ENCODE measurements at regions not wholly inside any gene's neighbourhood (a gene's known extent, or its start where the extent isn't known, plus 50 kb on each side); places are given as distances from the start of the nearest gene placed in this dataset.
A peak's percentile ranks its signal among the peaks of the same experiment; 100 is the strongest.

DNA sequence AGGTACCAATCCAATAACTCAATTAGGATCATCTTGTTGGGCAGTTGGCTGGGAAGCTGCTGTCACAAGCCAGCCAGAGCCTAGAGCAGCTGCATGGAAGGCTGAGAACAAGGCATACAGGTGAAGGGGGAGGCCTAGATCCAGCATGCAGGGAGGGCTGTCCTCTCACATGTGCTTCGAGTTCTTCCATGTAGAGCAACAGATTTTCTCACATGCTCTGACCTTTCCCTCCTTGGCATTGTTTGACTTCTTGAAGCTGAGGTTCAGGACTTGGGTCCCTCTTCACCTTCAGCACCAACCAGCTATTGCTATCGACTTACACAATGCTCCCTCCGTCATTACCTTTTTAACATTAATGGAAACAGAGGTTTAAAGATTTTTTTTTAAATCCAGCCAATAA, 257.7 kb downstream of the ATG4C start:
- no peak for DNase-seq (ENCODE audit: low spot score)

DNA sequence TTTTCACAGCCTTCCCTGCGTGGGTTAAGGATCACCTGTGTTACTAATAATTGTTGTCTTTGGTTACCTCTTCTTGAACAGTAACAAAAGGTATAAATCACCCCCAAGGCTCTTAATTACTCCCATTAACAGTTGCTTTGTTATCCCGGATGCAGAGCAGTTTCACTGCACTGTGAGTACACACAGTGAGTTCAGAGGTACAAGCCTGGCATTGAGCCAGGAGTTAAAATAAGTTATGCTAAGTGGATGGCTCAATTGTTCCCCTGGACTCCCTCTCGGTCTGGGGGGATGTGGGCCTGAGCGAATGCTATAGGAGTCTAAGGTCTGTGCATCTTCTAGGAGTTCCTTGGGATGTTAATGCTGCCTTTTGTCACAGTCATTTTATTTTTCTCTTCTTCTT, 258.3 kb downstream of the ATG4C start:
- DNase-seq (ENCODE audit: low spot score), result no peak

DNA sequence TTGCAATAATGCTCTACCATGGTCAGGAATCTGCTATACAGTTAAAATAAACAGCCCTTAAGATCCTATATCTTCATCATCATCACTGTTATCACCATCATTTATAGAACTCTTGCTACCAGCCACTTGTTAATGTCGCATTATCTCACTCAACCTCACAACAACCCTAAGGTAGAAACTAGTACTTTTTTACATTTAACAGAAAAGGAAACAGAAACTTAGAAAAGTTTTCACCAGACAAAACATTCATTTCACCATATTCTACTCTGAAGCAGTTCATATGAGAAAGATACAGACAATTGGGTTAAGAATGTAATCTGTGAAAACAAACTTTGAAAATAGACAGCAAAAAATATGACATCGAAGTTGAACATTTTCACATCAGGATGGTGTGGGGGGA, 262.6 kb downstream of the ATG4C start:
- no peak for DNase-seq (ENCODE audit: low spot score)

DNA sequence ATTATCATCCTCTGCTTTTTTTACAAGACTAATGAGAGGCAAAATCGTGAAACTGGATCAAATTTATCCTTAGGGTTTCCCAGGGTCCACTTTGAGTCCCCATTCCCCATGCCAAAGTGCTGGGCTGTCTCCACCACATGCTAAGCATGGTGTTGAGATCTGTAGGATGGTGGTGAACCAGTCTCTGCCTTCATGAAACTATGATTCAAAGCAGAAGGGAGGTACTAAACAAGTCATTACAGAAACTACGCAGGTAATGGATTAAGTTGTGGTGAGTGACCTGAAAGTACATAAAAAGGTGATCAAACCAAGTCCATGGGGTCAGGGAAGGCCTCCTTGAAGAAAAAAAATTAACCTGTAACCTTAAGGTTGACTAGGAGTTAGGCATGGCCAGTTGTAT, 265.2 kb downstream of the ATG4C start:
- DNase-seq (ENCODE audit: low spot score), result no peak

DNA sequence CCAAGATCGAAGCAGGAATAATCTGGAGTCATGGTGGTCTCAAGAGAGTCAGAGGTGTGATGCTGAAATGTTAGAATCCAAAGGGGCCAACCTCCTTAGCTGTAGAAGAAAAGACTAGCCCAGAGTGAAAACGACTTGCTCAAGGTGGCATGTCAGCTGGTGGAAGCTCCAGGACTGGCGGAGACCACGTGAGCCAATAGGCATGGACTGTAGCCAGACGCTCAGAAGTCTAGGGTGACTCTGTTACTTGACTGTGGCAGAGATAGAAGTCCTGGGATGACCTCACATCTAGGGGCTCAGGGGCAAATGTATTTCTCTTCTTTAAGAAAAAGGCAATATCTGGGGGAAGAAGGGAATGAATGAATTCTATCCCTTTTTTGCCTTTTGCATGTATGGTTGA, 267.4 kb downstream of the ATG4C start:
- no peak for DNase-seq (ENCODE audit: low spot score)

DNA sequence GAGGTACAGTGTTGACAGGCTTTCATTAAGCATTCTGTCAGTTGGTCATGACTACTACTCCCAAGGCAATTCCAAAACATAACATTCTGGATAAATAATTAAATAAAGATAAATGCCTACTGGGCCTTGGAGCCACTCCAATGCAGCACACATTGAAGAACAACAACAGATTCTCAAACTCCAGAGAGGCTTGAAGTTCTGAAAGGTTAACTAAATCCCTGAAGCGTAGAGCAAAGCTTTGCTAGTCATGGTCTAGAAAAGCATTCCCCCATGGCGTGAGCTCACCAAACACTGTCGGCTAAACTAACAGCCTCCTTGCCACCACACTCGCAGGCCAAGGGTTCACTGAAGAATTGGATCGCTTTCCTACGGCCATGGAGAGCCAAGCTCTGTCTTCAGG, 268.0 kb downstream of the ATG4C start:
- no peak for DNase-seq (ENCODE audit: low spot score)

DNA sequence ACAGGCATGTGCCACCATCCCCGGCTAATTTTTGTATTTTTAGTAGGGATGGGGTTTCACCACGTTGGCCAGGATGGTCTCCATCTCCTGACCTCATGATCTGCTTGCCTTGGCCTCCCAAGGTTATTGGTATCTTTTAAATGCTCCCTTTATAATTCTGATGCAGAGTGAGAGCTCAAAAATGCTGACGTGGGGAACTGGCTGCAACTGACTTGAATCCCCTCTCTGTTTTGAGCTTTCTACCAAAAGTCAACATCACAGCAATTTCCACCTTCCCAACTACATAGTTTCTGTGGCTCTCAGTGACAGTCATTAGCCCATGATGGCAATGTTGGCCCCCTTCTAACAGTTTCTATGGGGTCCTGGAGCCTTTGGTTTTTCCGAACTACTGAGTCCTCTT, 268.2 kb upstream of the FOXD3 start:
- DNase-seq (ENCODE audit: low spot score), result no peak

DNA sequence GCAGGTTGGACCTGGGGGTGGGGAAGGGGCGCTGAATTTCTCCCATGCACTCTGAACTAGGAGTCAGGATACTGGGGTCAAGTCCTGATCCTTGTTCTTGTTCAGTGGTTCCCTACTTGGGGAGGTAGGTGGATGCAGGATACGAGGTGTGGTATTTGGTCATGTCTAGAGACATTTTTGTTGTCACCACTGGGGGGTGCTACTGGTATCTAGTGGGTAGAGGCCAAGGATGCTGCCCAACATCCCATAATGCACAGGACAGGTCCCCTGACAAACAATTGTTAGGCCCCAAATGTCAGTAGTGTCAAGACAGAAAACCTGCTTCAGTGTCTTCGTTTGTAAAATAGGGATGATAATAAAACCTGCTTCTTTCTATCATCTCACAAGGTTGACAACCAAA, 259.0 kb upstream of the FOXD3 start:
- no peak for DNase-seq (ENCODE audit: low spot score)

DNA sequence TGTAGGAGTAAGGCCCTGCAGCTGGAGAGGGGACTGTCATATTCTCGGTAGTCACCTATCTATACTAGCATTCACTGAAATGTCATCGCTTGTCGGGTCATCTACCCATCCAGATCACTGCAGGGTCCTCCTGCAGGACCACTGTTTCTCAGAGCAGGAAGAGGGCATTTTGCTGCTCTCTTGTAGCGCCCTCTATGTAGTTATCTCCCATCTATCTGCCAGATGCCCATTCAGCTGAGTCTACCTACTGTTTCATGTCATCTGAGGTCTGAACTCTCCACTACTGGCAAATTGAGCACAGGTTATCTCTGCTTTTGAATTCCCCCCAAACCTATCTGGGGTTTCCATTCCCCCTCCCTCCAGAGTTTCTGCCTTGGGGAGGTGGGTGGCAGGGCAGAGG, 258.2 kb upstream of the FOXD3 start:
- no peak for DNase-seq (ENCODE audit: low spot score)

DNA sequence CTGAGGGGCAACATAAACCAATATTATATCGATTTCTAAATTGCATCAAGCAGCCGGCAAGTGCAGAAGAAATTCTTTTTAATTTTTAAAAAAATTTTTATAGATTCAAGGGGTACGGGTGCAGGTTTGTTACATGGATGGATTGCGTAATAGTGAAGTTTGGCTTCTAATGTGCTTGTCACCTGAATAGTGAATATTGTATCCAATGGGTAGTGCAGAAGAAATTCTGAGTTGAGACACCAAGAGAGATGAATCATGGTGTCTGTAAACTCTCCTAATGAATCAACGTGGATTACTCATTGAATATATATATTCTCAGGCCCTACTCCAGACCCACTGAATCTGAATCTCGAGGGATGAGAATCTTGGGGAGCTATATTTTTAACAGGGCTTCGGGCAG, 253.7 kb upstream of the FOXD3 start:
- DNase-seq (ENCODE audit: low spot score), result no peak

DNA sequence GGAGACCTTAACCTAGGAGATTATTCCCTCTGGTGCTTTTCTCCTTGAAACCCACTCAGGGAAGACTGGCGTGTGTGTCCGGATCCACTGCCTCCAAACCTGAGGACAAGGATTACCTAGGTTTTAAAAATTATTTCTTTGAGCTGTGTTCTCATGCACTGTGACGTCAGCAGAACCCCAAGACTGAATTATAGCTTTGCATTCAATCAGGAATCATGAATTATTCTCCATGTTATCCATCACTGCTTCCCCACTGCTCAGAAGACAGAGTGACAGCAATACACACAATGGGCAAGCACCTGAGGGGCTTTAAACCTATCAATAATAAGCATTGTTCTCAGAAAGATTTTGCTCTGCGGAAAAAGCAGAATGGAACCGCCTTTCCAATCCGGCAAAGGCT, 253.2 kb upstream of the FOXD3 start:
- no peak for DNase-seq (ENCODE audit: low spot score)

DNA sequence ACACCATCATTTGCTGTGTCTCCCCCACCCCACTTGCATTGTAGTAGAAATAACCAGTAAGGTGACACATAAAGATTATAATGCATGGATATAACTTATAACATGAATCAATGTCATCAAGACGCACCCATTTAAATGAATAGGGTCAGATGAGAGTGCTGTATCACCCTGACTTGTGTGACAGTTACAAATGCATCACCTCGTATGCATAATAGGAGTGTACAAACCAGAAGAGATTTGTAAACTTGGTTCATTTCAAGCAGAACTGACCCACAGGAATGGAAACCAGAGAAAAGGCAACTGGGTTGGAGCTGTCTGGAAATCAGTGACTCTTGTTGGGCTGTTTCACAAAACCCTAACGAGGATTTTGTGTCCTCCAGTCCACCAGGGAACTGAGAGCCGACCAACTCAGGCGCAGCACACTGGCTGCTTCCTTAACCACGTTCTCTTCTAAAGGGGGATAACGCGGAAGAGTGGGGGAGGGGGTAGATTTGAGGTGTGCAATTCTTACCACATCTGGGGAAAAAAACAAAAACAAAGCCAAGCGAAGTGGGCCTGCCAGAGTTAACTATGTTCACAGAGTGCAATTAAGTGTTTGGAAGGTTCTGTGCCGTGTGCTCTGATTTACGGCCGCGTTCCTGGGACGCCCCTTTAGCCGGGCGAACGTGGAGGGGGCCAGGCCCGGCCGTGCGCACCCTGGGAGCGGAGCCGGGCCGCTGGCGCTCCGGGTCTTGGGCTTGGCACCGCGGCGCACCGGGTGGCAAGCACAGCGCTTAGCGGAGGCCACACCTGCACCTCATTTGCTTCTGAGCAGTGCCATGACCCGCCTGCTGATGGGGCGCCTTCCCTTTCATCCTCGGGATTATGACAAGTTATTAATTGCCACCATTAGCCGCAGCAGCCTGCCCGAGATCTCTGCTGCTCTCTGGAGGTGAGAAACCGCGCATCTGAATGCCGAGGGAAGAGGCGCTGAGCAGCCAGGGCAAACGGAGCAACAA, 248.8 kb upstream of the FOXD3 start:
- no peak for DNase-seq (ENCODE audit: low spot score)

DNA sequence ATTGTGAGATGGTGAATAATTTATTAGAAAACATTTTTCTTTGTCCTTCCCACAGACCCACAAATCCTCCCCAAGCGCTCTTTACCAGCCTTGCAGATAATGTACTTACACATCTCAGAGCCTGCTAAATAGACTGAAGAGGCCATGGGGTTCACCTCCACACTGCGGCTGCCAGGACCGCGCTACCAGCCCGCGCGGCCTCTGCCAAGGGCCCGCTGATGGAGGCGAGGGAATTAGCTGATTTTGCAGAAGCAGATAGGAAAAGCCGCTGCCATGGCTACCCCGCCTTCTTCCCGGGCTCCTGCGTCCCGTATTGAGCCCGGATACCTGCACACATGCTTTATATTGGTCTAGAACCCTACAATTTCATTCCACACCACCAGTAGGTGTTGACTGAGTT, 248.0 kb upstream of the FOXD3 start:
- no peak for DNase-seq (ENCODE audit: low spot score)

DNA sequence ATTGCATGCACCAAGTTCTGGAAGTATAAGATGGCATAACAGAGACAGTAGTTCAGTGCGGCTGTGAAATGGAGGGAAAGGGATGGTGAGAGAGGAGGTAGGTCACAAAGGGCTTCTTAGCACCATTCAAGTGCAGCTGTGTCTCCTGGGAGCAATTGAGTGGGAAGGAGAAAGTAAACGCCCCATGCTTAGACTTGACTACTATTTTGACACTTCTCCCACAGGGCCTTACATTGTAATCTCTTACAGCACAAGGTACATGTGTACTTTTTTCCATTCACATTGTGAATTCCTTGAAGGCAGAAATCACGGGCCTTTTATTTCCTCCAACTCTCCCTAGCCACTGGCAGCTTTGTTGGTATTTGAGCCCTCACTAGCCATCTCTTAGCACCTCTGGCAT, 239.6 kb upstream of the FOXD3 start:
- no peak for DNase-seq (ENCODE audit: low spot score)

DNA sequence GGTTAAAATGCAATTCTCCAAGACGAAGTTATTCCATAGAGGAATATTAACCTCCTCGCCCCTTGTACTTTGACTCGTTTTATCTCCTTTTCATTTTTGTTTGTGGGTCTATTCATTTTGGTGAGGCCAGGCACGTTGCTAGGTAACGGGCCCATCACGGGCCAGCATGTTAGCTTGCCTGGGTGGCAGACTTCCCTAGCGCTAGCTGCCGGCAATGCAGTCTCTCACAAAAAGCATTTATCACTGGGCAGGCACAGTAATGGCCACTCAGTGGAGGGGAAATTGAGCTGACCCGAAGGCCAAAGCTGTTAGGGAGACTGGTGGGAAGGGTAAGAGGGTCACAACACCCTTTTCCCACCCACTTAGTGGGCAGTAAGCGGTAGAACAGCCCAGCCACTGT, 234.4 kb upstream of the FOXD3 start:
- no peak for DNase-seq (ENCODE audit: low spot score)

DNA sequence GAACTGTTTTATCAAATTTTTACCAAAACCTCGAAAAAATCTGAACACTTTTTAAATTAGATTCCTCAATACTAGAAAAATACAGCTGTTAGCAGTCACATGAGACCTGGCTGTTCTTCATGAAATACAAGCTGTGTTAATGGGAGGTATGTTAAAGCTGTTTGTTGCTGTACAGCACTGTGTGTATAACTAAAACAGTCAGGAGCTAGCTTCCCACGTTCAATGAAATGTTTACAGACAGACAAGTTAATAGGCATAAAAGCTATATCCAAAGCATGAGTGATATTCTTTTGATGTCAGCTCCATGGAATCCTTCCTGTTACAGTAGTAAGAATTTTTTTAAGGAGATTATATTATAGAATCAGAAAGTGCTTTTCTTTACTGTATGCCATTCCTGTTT, 223.2 kb upstream of the FOXD3 start:
- DNase-seq (ENCODE audit: low spot score), result no peak

DNA sequence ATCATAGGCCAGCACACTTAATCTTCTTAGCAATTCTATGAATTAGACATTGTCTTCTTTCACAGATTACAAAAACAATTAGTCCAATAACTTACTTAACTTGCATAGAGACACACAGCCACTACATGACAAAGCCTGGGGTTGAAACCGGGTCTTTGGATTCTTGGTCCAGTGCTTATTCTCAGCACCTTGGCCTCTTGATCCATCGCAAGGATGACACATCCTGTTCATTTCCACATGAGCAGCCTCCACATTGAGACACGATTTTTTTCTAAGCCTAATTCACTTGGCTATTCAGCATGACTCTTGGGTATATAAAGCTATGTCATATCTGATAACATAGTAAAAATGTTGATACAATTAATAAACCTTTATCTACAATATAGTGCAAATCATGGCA, 221.0 kb upstream of the FOXD3 start:
- no peak for DNase-seq (ENCODE audit: low spot score)

DNA sequence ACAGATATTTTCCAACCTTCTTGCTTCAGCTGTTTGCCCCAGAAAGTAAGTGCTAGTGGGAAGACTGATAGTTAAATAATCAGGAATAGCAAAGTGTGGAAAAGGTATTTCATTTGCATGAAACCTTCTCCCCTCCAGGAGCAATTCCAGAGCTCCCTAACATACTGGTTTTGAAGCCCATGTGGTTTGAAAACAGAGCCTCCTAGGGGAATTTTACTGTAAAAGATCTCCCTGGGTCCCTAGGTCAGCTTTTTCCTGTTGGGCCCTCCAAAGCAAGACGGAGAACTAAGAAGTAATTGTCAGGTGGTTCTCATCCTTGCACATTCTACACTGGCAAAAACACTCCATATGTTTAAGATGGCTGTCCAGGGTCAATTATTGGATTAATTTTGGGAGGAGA, 218.7 kb upstream of the FOXD3 start:
- no peak for DNase-seq (ENCODE audit: low spot score)

DNA sequence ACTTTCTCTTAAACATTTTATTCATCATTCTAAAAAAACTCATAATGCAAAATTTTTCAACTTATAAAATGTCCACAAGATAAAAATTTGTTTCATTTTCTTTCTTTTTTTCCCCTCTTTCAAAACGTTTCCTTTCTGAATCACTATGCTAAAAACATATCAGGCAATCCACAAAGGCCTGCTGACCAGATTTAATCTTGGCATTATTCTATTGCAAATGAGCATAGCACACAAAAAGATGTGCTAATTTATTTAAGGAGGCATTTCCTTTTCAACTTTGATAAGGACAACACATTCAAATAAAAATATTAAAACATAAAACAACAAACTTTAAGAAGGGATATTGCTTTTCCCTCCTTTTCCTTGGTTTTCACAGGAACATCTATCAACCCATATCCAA, 215.3 kb upstream of the FOXD3 start:
- no peak for DNase-seq (ENCODE audit: low spot score)

DNA sequence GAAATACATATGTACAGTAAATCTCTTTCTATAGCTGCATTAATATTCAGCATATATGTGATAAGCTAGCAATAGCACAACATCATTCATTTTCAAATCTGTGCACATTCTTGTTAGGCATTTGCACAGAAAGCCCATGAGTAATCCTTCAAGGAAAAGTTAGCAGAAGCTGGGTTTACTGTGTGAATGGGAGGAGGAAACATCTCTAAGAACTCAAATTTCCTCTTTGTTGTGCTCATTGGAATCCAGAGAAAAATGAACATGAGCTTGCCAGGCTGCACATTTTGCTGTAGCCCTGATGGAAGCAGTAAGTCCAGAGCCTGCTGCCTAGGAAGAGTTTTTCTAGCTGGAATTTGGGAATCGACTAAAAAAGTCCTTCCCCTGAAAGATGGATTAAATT, 214.2 kb upstream of the FOXD3 start:
- DNase-seq (ENCODE audit: low spot score), result no peak

DNA sequence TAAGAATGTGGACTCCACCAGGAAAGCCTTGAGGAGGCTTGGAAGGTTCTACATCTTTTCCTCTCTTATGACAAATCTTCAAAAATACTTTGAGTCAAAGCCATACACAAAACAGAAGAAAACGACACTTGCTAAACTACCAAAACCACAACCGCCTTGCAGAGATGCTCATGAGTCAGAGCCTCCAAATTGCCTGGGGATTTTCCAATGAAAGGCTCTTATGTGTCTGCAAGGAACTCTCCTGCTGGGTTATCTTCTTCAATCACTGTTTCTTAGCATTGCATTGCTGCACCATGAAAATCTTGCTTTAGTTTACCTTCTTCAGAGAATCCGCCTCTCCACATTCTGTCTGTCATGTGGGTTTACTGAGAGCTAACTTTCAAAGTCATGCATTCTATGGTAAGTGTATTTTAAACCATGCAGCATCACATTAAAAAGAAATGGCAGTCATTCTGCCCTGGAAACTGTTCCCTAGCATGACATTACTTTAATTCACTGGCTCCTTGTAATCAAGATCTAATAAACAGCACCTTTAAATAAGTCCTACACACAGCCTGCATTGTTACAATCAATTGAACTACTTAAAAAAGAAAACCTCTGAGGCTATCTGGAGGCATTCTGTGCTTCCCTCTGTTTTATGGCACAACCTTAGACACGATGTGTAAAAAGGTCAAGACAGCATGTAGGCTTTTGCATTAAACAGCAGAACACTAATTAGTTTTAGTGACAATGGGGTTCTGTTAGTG, 210.0 kb upstream of the FOXD3 start:
- DNase-seq (ENCODE audit: low spot score), result peak; percentile 86

DNA sequence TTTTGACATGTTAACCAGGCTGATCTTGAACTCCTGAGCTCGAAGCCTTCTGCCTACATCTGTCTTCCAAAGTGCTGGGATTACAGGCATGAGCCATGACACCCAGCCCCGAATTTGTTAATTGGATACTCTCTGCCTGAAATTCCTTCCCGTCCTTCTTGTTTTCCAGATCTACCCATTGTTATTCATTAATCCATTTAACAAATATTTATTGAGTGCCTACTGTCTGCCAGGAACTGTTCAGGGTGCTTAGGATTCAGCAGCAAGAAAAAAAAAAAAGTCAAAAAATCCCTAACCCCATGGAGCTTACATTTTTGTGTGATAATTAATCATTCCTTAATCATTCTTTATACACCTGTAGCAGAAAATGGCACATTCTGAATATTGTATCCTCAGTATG, 206.8 kb upstream of the FOXD3 start:
- no peak for DNase-seq (ENCODE audit: low spot score)

DNA sequence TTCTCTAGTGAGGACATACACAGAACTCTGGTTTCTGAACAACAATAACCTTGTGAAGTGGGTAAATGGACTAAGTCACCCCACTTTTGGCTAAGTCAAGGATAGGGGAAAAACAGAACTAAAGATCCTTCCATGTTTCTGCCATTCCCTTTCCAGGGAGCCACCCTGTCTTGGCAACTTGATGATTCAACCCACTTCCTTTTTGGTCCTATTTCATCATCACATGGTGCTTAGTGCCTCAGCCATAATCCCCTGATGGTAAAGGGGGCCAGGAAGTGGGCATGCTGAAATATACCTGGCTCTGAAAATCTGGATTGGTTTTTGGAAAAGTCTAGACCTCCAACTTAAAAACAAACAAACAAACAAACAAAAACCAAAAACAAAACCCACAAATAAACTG, 206.4 kb upstream of the FOXD3 start:
- DNase-seq (ENCODE audit: low spot score), result peak; percentile 44

Data from H4 (cell line).